ENCODE measurements at regions not wholly inside any gene's neighbourhood (a gene's known extent, or its start where the extent isn't known, plus 50 kb on each side); places are given as distances from the start of the nearest gene placed in this dataset.

- TF ChIP-seq CTCF (IDR thresholded peaks at IDR 0.05) (no peak), POLR2A (IDR thresholded peaks at IDR 0.05) (no peak)
Measured at GRCh38 chr14:40119765-40120164, 687.5 kb upstream of the FBXO33 start.
